Neural cell (in vitro differentiated cells): ENCODE measurements at regions not wholly inside any gene's neighbourhood (a gene's known extent, or its start where the extent isn't known, plus 50 kb on each side); places are given as distances from the start of the nearest gene placed in this dataset.

ENCODE experiments used
- H2AFZ ChIP-seq: fragments of 200-600, 300-800 bp; sonication (generic), shearing (Covaris generic); 2 replicates; pipeline ENCODE4 v1.6.0; 2014; ENCODE audit warnings: low read depth, mild to moderate bottlenecking, antibody characterized with exemption, low read length, moderate library complexity
- H3F3A ChIP-seq: fragments of 200-600 bp; shearing (Covaris generic); 2 replicates; pipeline ENCODE4 v1.6.1; 2016; ENCODE audit warnings: mild to moderate bottlenecking, moderate library complexity, mixed read lengths, antibody characterized with exemption, low read length; ENCODE audit not compliant: insufficient read depth, poor library complexity, severe bottlenecking
- H3K27ac ChIP-seq: fragments of 200-600, 300-800 bp; sonication (generic), shearing (Covaris generic); 2 replicates; pipeline ENCODE4 v1.5.1; 2014; ENCODE audit warnings: mild to moderate bottlenecking, low read length, moderate library complexity
- H3K27me3 ChIP-seq: fragments of 300-800, 200-600 bp; sonication (generic), shearing (Covaris generic); 2 replicates; pipeline ENCODE4 v1.6.0; 2014; ENCODE audit warnings: mild to moderate bottlenecking, low read depth, low read length, moderate library complexity; ENCODE audit not compliant: insufficient read depth
- H3K36me3 ChIP-seq: fragments of 300-800, 200-600 bp; sonication (generic), shearing (Covaris generic); 2 replicates; pipeline ENCODE4 v1.5.1; 2014; ENCODE audit warnings: mild to moderate bottlenecking, antibody characterized with exemption, low read length, moderate library complexity; ENCODE audit not compliant: insufficient read depth
- H3K4me2 ChIP-seq: fragments of 300-800, 200-600 bp; sonication (generic), shearing (Covaris generic); 2 replicates; pipeline ENCODE4 v1.6.0; 2014; ENCODE audit warnings: mild to moderate bottlenecking, low read length
- H3K4me3 ChIP-seq: fragments of 300-800, 200-600 bp; sonication (generic), shearing (Covaris generic); 2 replicates; pipeline ENCODE4 v1.5.1; 2014; ENCODE audit warnings: mild to moderate bottlenecking, low read length, moderate library complexity
- H3K79me2 ChIP-seq: fragments of 200-600 bp; shearing (Covaris generic); replicated peaks from 2 replicates; pipeline ENCODE4 v1.6.0; 2014; ENCODE audit warnings: mild to moderate bottlenecking, low read length, moderate library complexity; ENCODE audit not compliant: insufficient read depth
- H3K9ac ChIP-seq: fragments of 300-800, 200-600 bp; sonication (generic), shearing (Covaris generic); 2 replicates; pipeline ENCODE4 v1.6.1; 2016; ENCODE audit warnings: mild to moderate bottlenecking, low read length, mixed read lengths
- H3K9me2 ChIP-seq: fragments of 200-600 bp; shearing (Covaris generic); 2 replicates; pipeline ENCODE4 v1.6.1; 2016; ENCODE audit warnings: mild to moderate bottlenecking, low read length, mixed read lengths; ENCODE audit not compliant: insufficient read depth
- H3K9me3 ChIP-seq: fragments of 200-600, 300-800 bp; sonication (generic), shearing (Covaris generic); 2 replicates; pipeline ENCODE4 v1.6.1; 2016; ENCODE audit warnings: mild to moderate bottlenecking, mixed run types, low read length, moderate library complexity, mixed read lengths
- H4K20me1 ChIP-seq: fragments of 200-600 bp; shearing (Covaris generic); 2 replicates; pipeline ENCODE4 v1.6.1; 2016; ENCODE audit warnings: mild to moderate bottlenecking, mixed run types; ENCODE audit not compliant: insufficient read depth
- CTCF ChIP-seq: fragments of 450-650 bp; IDR thresholded peaks from 2 replicates; pipeline ENCODE4 v1.5.1; 2014; ENCODE audit warnings: antibody characterized with exemption, mild to moderate bottlenecking, moderate library complexity; ENCODE audit not compliant: poor library complexity, severe bottlenecking
- EP300 ChIP-seq: fragments of 450-650 bp; conservative IDR thresholded peaks from 2 replicates; pipeline ENCODE4 v1.6.1; 2014; ENCODE audit warnings: antibody characterized with exemption, mild to moderate bottlenecking, moderate library complexity; ENCODE audit not compliant: poor library complexity, severe bottlenecking
- EZH2 ChIP-seq: fragments of 200-600, 300-800 bp; shearing (Covaris generic), sonication (generic); IDR thresholded peaks from 2 replicates; pipeline ENCODE4 v1.6.1; 2014; ENCODE audit warnings: antibody characterized with exemption, low read length, borderline replicate concordance, mild to moderate bottlenecking; ENCODE audit not compliant: insufficient read depth, poor library complexity, severe bottlenecking
- MXI1 ChIP-seq: fragments of 450-650 bp; conservative IDR thresholded peaks from 2 replicates; pipeline ENCODE4 v1.6.1; 2014; ENCODE audit warnings: antibody characterized with exemption, mild to moderate bottlenecking; ENCODE audit not compliant: poor library complexity, severe bottlenecking
- POLR2AphosphoS5 ChIP-seq: IDR thresholded peaks from 2 replicates; pipeline ENCODE4 v1.6.1; 2012
- RAD21 ChIP-seq: fragments of 450-650 bp; conservative IDR thresholded peaks from 2 replicates; pipeline ENCODE4 v1.6.1; 2014; ENCODE audit warnings: antibody characterized with exemption, mild to moderate bottlenecking, moderate library complexity
- REST ChIP-seq: IDR thresholded peaks from 2 replicates; pipeline ENCODE4 v1.6.1; 2012; ENCODE audit warnings: borderline replicate concordance
- SMC3 ChIP-seq: fragments of 450-650 bp; conservative IDR thresholded peaks from 2 replicates; pipeline ENCODE4 v1.6.1; 2014; ENCODE audit warnings: antibody characterized with exemption, mild to moderate bottlenecking, moderate library complexity; ENCODE audit not compliant: poor library complexity
- TAF1 ChIP-seq: IDR thresholded peaks from 2 replicates; pipeline ENCODE4 v1.6.1; 2012; ENCODE audit warnings: low read depth

GRCh38 chr2:239457586-239458445 is 57.0 kb upstream of the HDAC4 start:
- H3K36me3 ChIP-seq: no peaks in the 10 kb centered on the region
- H3F3A ChIP-seq: no peaks in the 10 kb centered on the region
- H2AFZ ChIP-seq: no peak overlapping the region
- TF ChIP-seq CTCF (no peak), POLR2AphosphoS5 (no peak), TAF1 (no peak), MXI1 (no peak), SMC3 (no peak), RAD21 (no peak), EZH2 (no peak), EP300 (no peak), REST (no peak)
- H3K9me2 ChIP-seq: no peaks in the 10 kb centered on the region
- H3K4me2 ChIP-seq: no peak overlapping the region
- H3K27ac ChIP-seq: no peak overlapping the region
- H3K79me2 ChIP-seq: no peaks in the 10 kb centered on the region
- H3K27me3 ChIP-seq: no peaks in the 10 kb centered on the region
- H3K4me3 ChIP-seq: no peak overlapping the region
- no peaks in the 10 kb centered on the region for H3K9me3 ChIP-seq
- no peak overlapping the region for H3K9ac ChIP-seq
- no peaks in the 10 kb centered on the region for H4K20me1 ChIP-seq

- Histone ChIP-seq H3K9me2 (no peaks in the 10 kb centered on the region), H2AFZ (no peak overlapping the region), H3K9ac (no peak overlapping the region), H3K9me3 (no peaks in the 10 kb centered on the region), H3F3A (no peaks in the 10 kb centered on the region), H3K4me3 (no peak overlapping the region), H3K27ac (no peak overlapping the region), H3K4me2 (no peak overlapping the region), H4K20me1 (no peaks in the 10 kb centered on the region), H3K36me3 (no peaks in the 10 kb centered on the region), H3K27me3 (no peaks in the 10 kb centered on the region), H3K79me2 (no peaks in the 10 kb centered on the region)
- TF ChIP-seq MXI1: no peak
- no peak for TF ChIP-seq POLR2AphosphoS5
- TF ChIP-seq TAF1: no peak
- TF ChIP-seq SMC3: no peak
- TF ChIP-seq RAD21: no peak
- no peak for TF ChIP-seq EZH2
- no peak for TF ChIP-seq EP300
These were observed 56.1 kb upstream of the HDAC4 start for GRCh38 chr2:239456940-239457339.
